ENCODE measurements at regions not wholly inside any gene's neighbourhood (a gene's known extent, or its start where the extent isn't known, plus 50 kb on each side); places are given as distances from the start of the nearest gene placed in this dataset.

DNA sequence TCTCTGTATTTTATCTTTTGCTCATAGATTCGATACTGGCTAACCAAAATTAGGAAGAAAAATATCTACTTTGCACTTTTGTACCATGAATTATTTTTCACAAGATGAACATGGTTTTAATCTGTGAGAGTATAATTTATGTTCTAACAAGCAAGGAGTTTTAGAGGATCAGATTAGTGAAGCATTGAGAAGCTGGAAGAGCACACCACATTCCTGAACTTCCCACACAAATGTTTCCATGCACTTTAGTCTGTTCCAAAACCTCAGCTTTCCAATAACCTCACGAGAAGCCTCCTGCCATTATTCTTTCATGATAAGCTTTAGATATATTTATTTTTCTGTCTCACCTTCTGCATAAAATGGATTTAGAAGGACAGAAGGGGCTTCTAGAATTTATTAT lies 98.7 kb upstream of the MPDZ start:
- Mint-ChIP-seq H3K4me3 (no peak overlapping the region), H3K27me3 (ENCODE audit: insufficient read depth, low read depth) (peaks cover 2% of the 10 kb centered on the region), H3K4me1 (peaks cover 8% of the 10 kb centered on the region), H3K9me3 (peaks cover 2% of the 10 kb centered on the region), H3K27ac (no peak overlapping the region), H3K36me3 (no peaks in the 10 kb centered on the region)
- H3K4me3 ChIP-seq = no peak overlapping the region
- no peaks in the 10 kb centered on the region for H3K36me3 ChIP-seq
- TF ChIP-seq EZH2phosphoT487 (IDR thresholded peaks at IDR 0.05) (no peak), EZH2 (IDR thresholded peaks at IDR 0.05) (no peak)
- TF ChIP-seq, protein P1, sequence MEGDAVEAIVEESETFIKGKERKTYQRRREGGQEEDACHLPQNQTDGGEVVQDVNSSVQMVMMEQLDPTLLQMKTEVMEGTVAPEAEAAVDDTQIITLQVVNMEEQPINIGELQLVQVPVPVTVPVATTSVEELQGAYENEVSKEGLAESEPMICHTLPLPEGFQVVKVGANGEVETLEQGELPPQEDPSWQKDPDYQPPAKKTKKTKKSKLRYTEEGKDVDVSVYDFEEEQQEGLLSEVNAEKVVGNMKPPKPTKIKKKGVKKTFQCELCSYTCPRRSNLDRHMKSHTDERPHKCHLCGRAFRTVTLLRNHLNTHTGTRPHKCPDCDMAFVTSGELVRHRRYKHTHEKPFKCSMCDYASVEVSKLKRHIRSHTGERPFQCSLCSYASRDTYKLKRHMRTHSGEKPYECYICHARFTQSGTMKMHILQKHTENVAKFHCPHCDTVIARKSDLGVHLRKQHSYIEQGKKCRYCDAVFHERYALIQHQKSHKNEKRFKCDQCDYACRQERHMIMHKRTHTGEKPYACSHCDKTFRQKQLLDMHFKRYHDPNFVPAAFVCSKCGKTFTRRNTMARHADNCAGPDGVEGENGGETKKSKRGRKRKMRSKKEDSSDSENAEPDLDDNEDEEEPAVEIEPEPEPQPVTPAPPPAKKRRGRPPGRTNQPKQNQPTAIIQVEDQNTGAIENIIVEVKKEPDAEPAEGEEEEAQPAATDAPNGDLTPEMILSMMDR (IDR thresholded peaks at IDR 0.05) = no peak
- H3K4me1 ChIP-seq = no peaks in the 10 kb centered on the region
- H3K79me2 ChIP-seq (ENCODE audit: low read depth) = no peaks in the 10 kb centered on the region
- H3K9me3 ChIP-seq (ENCODE audit: low read depth) = no peaks in the 10 kb centered on the region
- H3F3A ChIP-seq (ENCODE audit: low read depth) = no peaks in the 10 kb centered on the region
- H3K9ac ChIP-seq = no peak overlapping the region
- no peak overlapping the region for H2AFZ ChIP-seq (replicated peaks)
- no peaks in the 10 kb centered on the region for H3K27me3 ChIP-seq
- H3K4me2 ChIP-seq = no peak overlapping the region
- DNase-seq (ENCODE audit: low spot score) = no peak
- H4K20me1 ChIP-seq (ENCODE audit: low read depth) = no peaks in the 10 kb centered on the region
- no peak overlapping the region for H3K27ac ChIP-seq

- TF ChIP-seq, protein P1 (IDR thresholded peaks at IDR 0.05) = no peak
- TF ChIP-seq EZH2phosphoT487 (IDR thresholded peaks at IDR 0.05) = no peak
- TF ChIP-seq EZH2 (IDR thresholded peaks at IDR 0.05) = no peak
- Histone ChIP-seq H3K4me2 (no peak overlapping the region), H3K36me3 (no peaks in the 10 kb centered on the region), H3F3A (ENCODE audit: low read depth) (no peaks in the 10 kb centered on the region), H2AFZ (replicated peaks) (no peak overlapping the region), H4K20me1 (ENCODE audit: low read depth) (no peaks in the 10 kb centered on the region), H3K9ac (no peak overlapping the region), H3K9me3 (ENCODE audit: low read depth) (no peaks in the 10 kb centered on the region), H3K27me3 (no peaks in the 10 kb centered on the region), H3K4me1 (no peaks in the 10 kb centered on the region), H3K27ac (no peak overlapping the region), H3K79me2 (ENCODE audit: low read depth) (no peaks in the 10 kb centered on the region), H3K4me3 (no peak overlapping the region)
- H3K9me3 Mint-ChIP-seq = peaks cover 2% of the 10 kb centered on the region
- H3K4me3 Mint-ChIP-seq = no peak overlapping the region
- DNase-seq (ENCODE audit: low spot score) = no peak
- peaks cover 2% of the 10 kb centered on the region for H3K27me3 Mint-ChIP-seq (ENCODE audit: insufficient read depth, low read depth)
- H3K36me3 Mint-ChIP-seq = no peaks in the 10 kb centered on the region
- H3K4me1 Mint-ChIP-seq = peaks cover 8% of the 10 kb centered on the region
- no peak overlapping the region for H3K27ac Mint-ChIP-seq
Observed at GRCh38 chr9:13377171-13377925, 97.9 kb upstream of the MPDZ start.

GRCh38 chr9:13372510-13372909 lies 93.0 kb upstream of the MPDZ start:
- Histone ChIP-seq H3K4me2 (no peak overlapping the region), H3K36me3 (no peaks in the 10 kb centered on the region), H2AFZ (replicated peaks) (no peak overlapping the region), H3K4me3 (no peak overlapping the region), H3K27ac (no peak overlapping the region), H3F3A (ENCODE audit: low read depth) (no peaks in the 10 kb centered on the region), H3K79me2 (ENCODE audit: low read depth) (no peaks in the 10 kb centered on the region), H3K9me3 (ENCODE audit: low read depth) (no peaks in the 10 kb centered on the region), H3K9ac (no peak overlapping the region), H3K4me1 (peaks cover 16% of the 10 kb centered on the region), H4K20me1 (ENCODE audit: low read depth) (no peaks in the 10 kb centered on the region), H3K27me3 (no peaks in the 10 kb centered on the region)
- peaks cover 28% of the 10 kb centered on the region for H3K4me1 Mint-ChIP-seq
- peaks cover 2% of the 10 kb centered on the region for H3K27me3 Mint-ChIP-seq (ENCODE audit: insufficient read depth, low read depth)
- H3K9me3 Mint-ChIP-seq = no peaks in the 10 kb centered on the region
- H3K27ac Mint-ChIP-seq = no peak overlapping the region
- TF ChIP-seq EZH2 (IDR thresholded peaks at IDR 0.05) (no peak), EZH2phosphoT487 (IDR thresholded peaks at IDR 0.05) (no peak)
- H3K4me3 Mint-ChIP-seq = no peak overlapping the region
- DNase-seq (ENCODE audit: low spot score) = no peak
- peaks cover 1% of the 10 kb centered on the region for H3K36me3 Mint-ChIP-seq

DNA sequence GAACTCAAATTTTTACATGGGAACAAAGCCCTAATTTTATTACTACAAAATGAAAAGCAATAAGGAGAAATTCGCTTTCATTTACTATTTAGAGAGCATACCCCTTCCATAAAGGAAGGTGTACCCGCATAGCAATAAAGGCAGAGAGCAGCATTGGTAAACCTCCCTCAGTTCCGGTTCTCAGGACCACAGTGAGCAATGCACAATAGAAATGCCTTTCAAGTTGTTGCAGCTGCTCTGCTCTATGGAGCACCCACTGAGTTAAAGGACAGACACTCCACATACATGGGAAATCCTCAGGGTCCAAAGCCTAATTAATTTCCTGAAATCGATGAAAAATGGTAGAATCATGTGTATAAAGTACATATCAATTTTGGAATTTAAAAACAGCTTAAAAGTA lies 89.9 kb upstream of the MPDZ start:
- peak; percentile 66 for DNase-seq (ENCODE audit: low spot score)
- no peaks in the 10 kb centered on the region for H3F3A ChIP-seq (ENCODE audit: low read depth)
- H3K9me3 ChIP-seq (ENCODE audit: low read depth) = no peaks in the 10 kb centered on the region
- peak overlapping the region; percentile 76 for H3K27ac Mint-ChIP-seq
- peak overlapping the region; percentile 27 for H3K4me3 Mint-ChIP-seq
- no peak overlapping the region for H3K9ac ChIP-seq
- peaks cover 46% of the 10 kb centered on the region for H3K4me1 Mint-ChIP-seq
- no peak overlapping the region for H3K27ac ChIP-seq
- peaks cover 23% of the 10 kb centered on the region for H3K4me1 ChIP-seq
- H3K9me3 Mint-ChIP-seq = peaks cover 4% of the 10 kb centered on the region
- H3K79me2 ChIP-seq (ENCODE audit: low read depth) = no peaks in the 10 kb centered on the region
- no peaks in the 10 kb centered on the region for H4K20me1 ChIP-seq (ENCODE audit: low read depth)
- no peaks in the 10 kb centered on the region for H3K27me3 Mint-ChIP-seq (ENCODE audit: insufficient read depth, low read depth)
- peaks cover 4% of the 10 kb centered on the region for H3K36me3 Mint-ChIP-seq
- no peaks in the 10 kb centered on the region for H3K36me3 ChIP-seq
- H3K4me2 ChIP-seq = peak overlapping the region; percentile 7
- no peak overlapping the region for H3K4me3 ChIP-seq
- no peak overlapping the region for H2AFZ ChIP-seq (replicated peaks)
- TF ChIP-seq, protein P1 (IDR thresholded peaks at IDR 0.05) = no peak
- no peak for TF ChIP-seq EZH2 (IDR thresholded peaks at IDR 0.05)
- no peak for TF ChIP-seq EZH2phosphoT487 (IDR thresholded peaks at IDR 0.05)
- H3K27me3 ChIP-seq = no peaks in the 10 kb centered on the region
